GM12891 (cell line): ENCODE measurements at regions not wholly inside any gene's neighbourhood (a gene's known extent, or its start where the extent isn't known, plus 50 kb on each side); places are given as distances from the start of the nearest gene placed in this dataset.

ENCODE experiments used
- PAX5 ChIP-seq: IDR thresholded peaks from 2 replicates; pipeline ENCODE4 v1.6.1; 2011; ENCODE audit warnings: low read length, moderate library complexity, mild to moderate bottlenecking; ENCODE audit not compliant: insufficient read depth, severe bottlenecking
- POLR2A ChIP-seq: IDR thresholded peaks from 2 replicates; pipeline ENCODE4 v1.6.1; 2011; ENCODE audit warnings: low read depth, low read length, control low read depth
- POLR2AphosphoS5 ChIP-seq: IDR thresholded peaks from 2 replicates; pipeline ENCODE4 v1.6.1; 2011; ENCODE audit warnings: low read depth, low read length, control low read depth
- POU2F2 ChIP-seq: IDR thresholded peaks from 2 replicates; pipeline ENCODE4 v1.6.1; 2011; ENCODE audit warnings: low read depth, mild to moderate bottlenecking, control low read depth, low read length, moderate library complexity
- SPI1 ChIP-seq: IDR thresholded peaks from 2 replicates; pipeline ENCODE4 v1.6.1; 2011; ENCODE audit warnings: low read depth, low read length, control low read depth
- TAF1 ChIP-seq: IDR thresholded peaks from 2 replicates; pipeline ENCODE4 v1.6.1; 2011; ENCODE audit warnings: low read depth, low read length, control low read depth

DNA sequence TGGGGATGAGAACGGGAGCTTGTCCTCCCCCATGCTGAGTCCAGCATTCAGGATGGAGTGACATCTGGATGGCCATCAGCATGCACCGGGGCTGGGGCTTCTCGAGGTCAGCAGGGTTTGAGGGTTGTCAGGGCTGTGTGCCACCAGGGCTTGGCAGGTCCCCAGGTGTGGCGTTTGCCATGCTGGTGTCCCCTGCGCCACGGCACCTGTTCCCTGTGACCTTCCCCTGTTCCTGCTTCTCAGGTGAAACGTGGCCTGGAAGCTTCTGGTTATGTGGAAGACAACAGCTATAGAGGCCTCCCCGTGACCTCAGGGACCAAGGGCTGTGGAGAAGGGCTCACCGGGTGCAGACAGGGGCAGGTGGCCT, 152.4 kb downstream of the KIF26A start:
- TF ChIP-seq POLR2AphosphoS5, result no peak
- no peak for TF ChIP-seq POLR2A
- no peak for TF ChIP-seq TAF1
- TF ChIP-seq SPI1, result no peak
- TF ChIP-seq PAX5, result no peak
- TF ChIP-seq POU2F2, result no peak
